Smooth muscle cell (in vitro differentiated cells): ENCODE measurements at regions not wholly inside any gene's neighbourhood (a gene's known extent, or its start where the extent isn't known, plus 50 kb on each side); places are given as distances from the start of the nearest gene placed in this dataset.

ENCODE experiments used
- DNase-seq: peaks from one replicate; lab custom pipeline; 2025; ENCODE audit not compliant: unreplicated experiment; lab: John Stamatoyannopoulos, UW
- H2AFZ ChIP-seq: fragments of 200-600 bp; sonication (generic); 2 replicates; pipeline ENCODE4 v1.6.0; 2016; ENCODE audit warnings: antibody characterized with exemption, low read depth, mild to moderate bottlenecking
- H3F3A ChIP-seq: fragments of 200-600 bp; sonication (generic); 2 replicates; pipeline ENCODE4 v1.6.0; 2017; ENCODE audit warnings: antibody characterized with exemption, low read depth
- H3K27ac ChIP-seq: fragments of 200-600 bp; sonication (generic); 2 replicates; pipeline ENCODE4 v1.5.1; 2016; ENCODE audit warnings: low read depth, mild to moderate bottlenecking
- H3K27me3 ChIP-seq: fragments of 200-600 bp; sonication (generic); 2 replicates; pipeline ENCODE4 v1.6.1; 2016; ENCODE audit warnings: low read depth, mild to moderate bottlenecking
- H3K36me3 ChIP-seq: fragments of 200-600 bp; sonication (generic); 2 replicates; pipeline ENCODE4 v1.5.1; 2016; ENCODE audit warnings: low read depth
- H3K4me1 ChIP-seq: fragments of 200-600 bp; sonication (generic); 2 replicates; pipeline ENCODE4 v1.5.1; 2016; ENCODE audit warnings: low read depth
- H3K4me2 ChIP-seq: fragments of 200-600 bp; sonication (generic); 2 replicates; pipeline ENCODE4 v1.6.0; 2016; ENCODE audit warnings: mild to moderate bottlenecking
- H3K4me3 ChIP-seq: fragments of 200-600 bp; sonication (generic); 2 replicates; pipeline ENCODE4 v1.5.1; 2016; ENCODE audit warnings: mild to moderate bottlenecking
- H3K79me2 ChIP-seq: fragments of 200-600 bp; sonication (generic); 2 replicates; pipeline ENCODE4 v1.6.0; 2016; ENCODE audit warnings: low read depth, mild to moderate bottlenecking
- H3K9ac ChIP-seq: fragments of 200-600 bp; sonication (generic); 2 replicates; pipeline ENCODE4 v1.6.0; 2016; ENCODE audit warnings: low read depth
- H3K9me3 ChIP-seq: fragments of 200-600 bp; sonication (generic); replicated peaks from 2 replicates; pipeline ENCODE4 v1.5.1; 2016; ENCODE audit warnings: low read depth
- H4K20me1 ChIP-seq: fragments of 200-600 bp; sonication (generic); 2 replicates; pipeline ENCODE4 v1.6.0; 2016; ENCODE audit warnings: low read depth
- CTCF ChIP-seq: fragments of 200-600 bp; sonication (generic); IDR thresholded peaks from 2 replicates; pipeline ENCODE4 v1.5.1; 2017; ENCODE audit warnings: borderline replicate concordance, mild to moderate bottlenecking, antibody characterized with exemption; ENCODE audit not compliant: insufficient read depth, poor library complexity, severe bottlenecking
- WGBS: methylation state at CpG from one replicate; pipeline ENCODE4 v1.1.7; 2016; ENCODE audit warnings: low lambda C conversion rate; 5-methylcytosine and 5-hydroxymethylcytosine counted together

DNA sequence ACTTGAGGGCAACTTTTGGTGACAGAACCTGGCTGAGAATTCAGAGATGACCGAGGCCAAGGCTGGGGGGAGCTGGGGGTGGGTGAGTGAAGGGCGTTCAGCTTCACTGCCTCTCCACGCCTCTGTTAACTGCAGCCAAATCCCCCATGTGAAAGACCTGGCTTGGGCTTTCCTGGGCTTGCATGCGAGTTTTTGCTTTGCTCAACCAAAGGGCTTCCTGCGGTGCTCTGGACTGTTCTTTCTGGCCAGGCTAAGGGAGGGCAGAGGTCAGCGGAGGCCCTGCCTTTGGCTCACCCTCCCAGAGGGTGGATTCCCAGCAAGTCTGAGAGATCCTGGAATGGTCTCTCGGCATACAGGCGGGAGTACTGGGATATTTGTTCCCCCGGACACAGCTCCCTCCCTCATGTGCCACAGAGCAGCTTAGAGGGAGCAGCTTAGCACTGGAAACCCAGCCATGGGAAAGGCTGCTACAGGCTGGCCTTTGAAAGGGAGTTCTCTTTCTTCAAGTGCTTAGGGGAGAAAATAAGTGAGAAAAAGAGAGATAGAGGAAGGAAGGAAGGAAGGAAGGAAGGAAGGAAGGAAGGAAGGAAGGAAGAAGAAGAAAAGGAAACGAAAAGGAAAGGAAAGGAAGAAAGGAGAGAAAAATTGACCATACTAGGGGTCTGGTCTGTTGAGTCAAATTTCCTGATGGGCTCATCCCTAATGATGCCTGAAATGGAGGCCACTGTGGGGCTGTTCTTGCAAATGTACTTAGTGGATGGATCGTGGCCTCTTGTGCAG, 158.8 kb downstream of the FGF18 start:
- H3K79me2 ChIP-seq: no peaks in the 10 kb centered on the region
- WGBS: 69% methylated on average over 11 of the region's 11 CpGs
- H3K4me1 ChIP-seq: peaks cover 25% of the 10 kb centered on the region
- no peak for DNase-seq
- H3K36me3 ChIP-seq: no peaks in the 10 kb centered on the region
- peaks cover 9% of the 10 kb centered on the region for H3F3A ChIP-seq
- no peaks in the 10 kb centered on the region for H3K9me3 ChIP-seq
- no peak overlapping the region for H3K4me2 ChIP-seq
- no peak for TF ChIP-seq CTCF
- no peak overlapping the region for H2AFZ ChIP-seq
- H3K27ac ChIP-seq: no peak overlapping the region
- H3K27me3 ChIP-seq: no peaks in the 10 kb centered on the region
- H3K4me3 ChIP-seq: no peak overlapping the region
- H4K20me1 ChIP-seq: no peaks in the 10 kb centered on the region
- H3K9ac ChIP-seq: no peak overlapping the region

GRCh38 chr5:171578829-171579491, 159.5 kb downstream of the FGF18 start:
- Histone ChIP-seq H3K27me3 (peaks cover 6% of the 10 kb centered on the region), H3K4me3 (no peak overlapping the region), H2AFZ (no peak overlapping the region), H3F3A (peaks cover 9% of the 10 kb centered on the region), H3K9ac (no peak overlapping the region), H3K27ac (no peak overlapping the region), H3K9me3 (no peaks in the 10 kb centered on the region), H3K4me1 (peaks cover 25% of the 10 kb centered on the region), H3K79me2 (no peaks in the 10 kb centered on the region), H4K20me1 (no peaks in the 10 kb centered on the region), H3K36me3 (no peaks in the 10 kb centered on the region), H3K4me2 (no peak overlapping the region)
- no peak for DNase-seq
- 90% methylated on average over 14 of the region's 14 CpGs for WGBS
- TF ChIP-seq CTCF: no peak

- H3K4me2 ChIP-seq: peak overlapping the region; percentile 58
Measured at GRCh38 chr5:171579976-171580411, 160.5 kb downstream of the FGF18 start.

More at GRCh38 chr5:171579976-171580411, 160.5 kb downstream of the FGF18 start:
- Histone ChIP-seq H3K36me3 (no peaks in the 10 kb centered on the region), H3K9me3 (no peaks in the 10 kb centered on the region), H3K27me3 (peaks cover 13% of the 10 kb centered on the region), H3K4me1 (peaks cover 25% of the 10 kb centered on the region), H3K9ac (peak overlapping the region; percentile 16), H3K4me3 (no peak overlapping the region), H3K79me2 (no peaks in the 10 kb centered on the region), H3K27ac (peak overlapping the region; percentile 56), H4K20me1 (no peaks in the 10 kb centered on the region), H3F3A (peaks cover 9% of the 10 kb centered on the region), H2AFZ (no peak overlapping the region)
- no peak for DNase-seq
- no peak for TF ChIP-seq CTCF
- 24% methylated on average over 8 of the region's 8 CpGs for WGBS
